ENCODE measurements at regions not wholly inside any gene's neighbourhood (a gene's known extent, or its start where the extent isn't known, plus 50 kb on each side); places are given as distances from the start of the nearest gene placed in this dataset.

- TF ChIP-seq MYC (IDR thresholded peaks at IDR 0.05; ENCODE audit: low read depth, low read length) = no peak
- H3K4me3 ChIP-seq (ENCODE audit: low read depth, low read length) = no peak overlapping the region
- DNase-seq (ENCODE audit: low read depth) = no peak
Measured at GRCh38 chr2:8537562-8538155, 144.2 kb upstream of the ID2 start.

GRCh38 chr2:8538531-8538930 lies 143.3 kb upstream of the ID2 start:
- no peak overlapping the region for H3K4me3 ChIP-seq (ENCODE audit: low read depth, low read length)
- TF ChIP-seq CTCF (IDR thresholded peaks at IDR 0.05; ENCODE audit: low read depth, low read length) (no peak), POLR2A (IDR thresholded peaks at IDR 0.05; ENCODE audit: extremely low read depth, insufficient read length) (no peak), MAX (IDR thresholded peaks at IDR 0.05; ENCODE audit: low read depth, low read length) (no peak), MYC (IDR thresholded peaks at IDR 0.05; ENCODE audit: low read depth, low read length) (no peak)
- no peak for DNase-seq (ENCODE audit: low read depth)

GRCh38 chr2:8538931-8539621 lies 142.8 kb upstream of the ID2 start:
- H3K4me3 ChIP-seq (ENCODE audit: low read depth, low read length) = no peak overlapping the region
- no peak for DNase-seq (ENCODE audit: low read depth)
- TF ChIP-seq POLR2A (IDR thresholded peaks at IDR 0.05; ENCODE audit: extremely low read depth, insufficient read length) (no peak), MAX (IDR thresholded peaks at IDR 0.05; ENCODE audit: low read depth, low read length) (no peak), CTCF (IDR thresholded peaks at IDR 0.05; ENCODE audit: low read depth, low read length) (no peak), MYC (IDR thresholded peaks at IDR 0.05; ENCODE audit: low read depth, low read length) (no peak)

- H3K4me3 ChIP-seq (ENCODE audit: low read depth, low read length) = no peak overlapping the region
- DNase-seq (ENCODE audit: low read depth) = peak; percentile 46
Measured at GRCh38 chr2:8539743-8540551, 141.9 kb upstream of the ID2 start.

GRCh38 chr2:8540552-8541055 lies 141.3 kb upstream of the ID2 start:
- H3K4me3 ChIP-seq (ENCODE audit: low read depth, low read length) = no peak overlapping the region
- DNase-seq (ENCODE audit: low read depth) = no peak
- TF ChIP-seq CTCF (IDR thresholded peaks at IDR 0.05; ENCODE audit: low read depth, low read length) (no peak), MYC (IDR thresholded peaks at IDR 0.05; ENCODE audit: low read depth, low read length) (no peak), MAX (IDR thresholded peaks at IDR 0.05; ENCODE audit: low read depth, low read length) (no peak), POLR2A (IDR thresholded peaks at IDR 0.05; ENCODE audit: extremely low read depth, insufficient read length) (no peak)

More at GRCh38 chr2:8539743-8540551, 141.9 kb upstream of the ID2 start:
- TF ChIP-seq CTCF (IDR thresholded peaks at IDR 0.05; ENCODE audit: low read depth, low read length) (no peak), POLR2A (IDR thresholded peaks at IDR 0.05; ENCODE audit: extremely low read depth, insufficient read length) (no peak), MYC (IDR thresholded peaks at IDR 0.05; ENCODE audit: low read depth, low read length) (no peak), MAX (IDR thresholded peaks at IDR 0.05; ENCODE audit: low read depth, low read length) (no peak)

- H3K4me3 ChIP-seq (ENCODE audit: low read depth, low read length) = no peak overlapping the region
- no peak for DNase-seq (ENCODE audit: low read depth)
- TF ChIP-seq MYC (IDR thresholded peaks at IDR 0.05; ENCODE audit: low read depth, low read length) = no peak
Measured at GRCh38 chr2:8541223-8541622, 140.6 kb upstream of the ID2 start.

Measured in NB4 (cell line).